HG03060 (cell line): ENCODE measurements at regions not wholly inside any gene's neighbourhood (a gene's known extent, or its start where the extent isn't known, plus 50 kb on each side); places are given as distances from the start of the nearest gene placed in this dataset.

Experiments
- ATAC-seq: cut with Tn5 transposase; IDR thresholded peaks from one replicate; pipeline ENCODE4 v1.9.1; 2021; ENCODE audit warnings: low read depth, moderate number of reproducible peaks; ENCODE audit not compliant: unreplicated experiment

- ATAC-seq = no peak
Observed at GRCh38 chr12:65755596-65755978, 68.7 kb upstream of the HMGA2 start.

DNA sequence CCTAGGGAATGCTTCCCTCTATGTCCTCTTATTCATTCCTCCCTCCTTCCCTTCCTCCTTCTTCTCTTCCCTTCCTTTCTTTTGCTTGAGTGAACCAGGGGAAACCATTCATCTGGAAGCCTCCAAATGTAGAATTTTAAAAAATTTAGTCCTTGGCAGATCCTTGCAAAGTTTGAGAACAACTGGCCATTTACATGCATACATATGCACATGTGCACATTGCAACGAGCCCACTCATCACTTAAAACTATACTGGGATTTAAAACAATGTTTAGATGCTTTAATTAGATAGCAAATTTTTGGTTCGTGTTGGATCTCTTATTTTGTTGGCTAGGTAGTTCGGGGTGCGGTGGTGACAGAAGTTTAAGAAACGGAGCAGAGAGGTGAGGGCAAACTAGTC is 68.0 kb upstream of the HMGA2 start:
- ATAC-seq = no peak

GRCh38 chr12:65756956-65757511 is 67.2 kb upstream of the HMGA2 start:
- ATAC-seq = peak; percentile 97

DNA sequence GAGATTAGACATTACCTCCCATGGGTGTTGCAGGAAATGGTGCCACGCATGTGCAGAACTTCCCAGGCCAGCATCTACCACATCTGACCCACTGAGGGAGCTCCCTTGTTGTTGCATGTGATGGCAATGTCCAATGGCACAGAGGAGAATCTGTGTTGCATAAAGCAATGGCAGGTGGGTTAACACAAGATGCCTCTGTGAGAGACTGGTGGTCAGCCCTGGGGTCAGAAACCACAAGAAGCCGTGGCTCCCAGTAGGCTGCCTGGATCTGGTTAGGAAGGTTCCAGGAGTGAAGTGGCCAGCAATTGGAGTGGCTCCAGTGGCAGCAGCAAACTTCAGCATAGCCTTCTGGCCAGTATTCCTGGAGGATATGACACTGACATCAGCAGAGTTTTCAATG is 65.9 kb upstream of the HMGA2 start:
- no peak for ATAC-seq

DNA sequence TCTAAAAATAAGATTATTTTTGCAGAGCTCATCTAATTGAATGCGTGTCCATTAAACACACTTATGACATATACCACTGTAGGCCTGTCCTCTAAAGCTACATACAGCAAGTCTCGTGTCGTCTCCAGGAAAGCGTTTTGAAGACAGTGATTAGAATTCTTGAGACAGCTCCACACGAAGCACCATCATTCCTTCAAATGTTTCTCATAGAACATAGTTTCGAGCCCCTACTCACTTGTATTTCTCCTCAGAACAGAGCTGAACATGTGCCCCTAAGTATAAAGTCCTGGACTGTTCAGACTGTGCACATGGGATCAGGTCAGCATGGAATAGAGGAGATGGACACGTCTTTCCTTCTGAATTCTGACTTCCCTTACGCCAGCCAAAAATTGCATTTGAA is 64.5 kb upstream of the HMGA2 start:
- no peak for ATAC-seq

DNA sequence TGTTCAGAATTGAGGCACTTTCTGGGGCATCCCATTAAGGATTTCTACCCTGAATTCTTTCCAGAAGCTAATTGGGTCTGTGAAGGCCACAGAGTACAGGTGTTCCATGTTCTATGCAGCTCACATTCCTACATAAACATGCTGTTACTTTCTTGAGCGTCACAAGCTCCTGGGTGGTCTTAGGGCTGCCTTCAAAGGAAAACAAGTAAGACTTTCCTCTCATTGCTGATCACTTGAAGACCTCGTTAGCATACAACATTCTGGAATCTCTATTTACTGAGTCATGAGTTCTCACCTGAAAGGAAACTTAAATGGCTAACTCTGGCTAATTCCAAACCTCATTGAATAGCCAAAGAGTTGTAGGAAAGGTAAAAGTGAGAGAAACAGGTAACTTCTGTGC is 63.0 kb upstream of the HMGA2 start:
- ATAC-seq = no peak

DNA sequence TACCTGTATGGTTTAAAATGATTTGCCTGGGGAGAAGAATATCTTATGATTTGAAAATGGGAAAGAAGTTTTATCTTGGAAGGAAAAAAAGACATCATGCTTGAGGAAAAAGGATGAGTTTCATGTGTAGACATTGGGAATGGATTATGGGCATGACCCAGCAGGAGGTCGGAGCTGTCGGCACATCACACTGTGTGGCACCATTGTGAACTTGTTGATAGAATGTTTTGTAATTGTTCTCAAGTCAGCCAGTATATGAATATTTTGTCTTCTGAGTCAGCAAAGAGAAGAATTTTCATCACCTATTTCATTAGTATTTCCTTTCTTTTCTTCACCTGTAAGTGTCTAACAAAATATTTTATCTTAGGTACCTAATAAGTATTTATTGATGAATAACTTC is 60.0 kb upstream of the HMGA2 start:
- ATAC-seq = no peak

DNA sequence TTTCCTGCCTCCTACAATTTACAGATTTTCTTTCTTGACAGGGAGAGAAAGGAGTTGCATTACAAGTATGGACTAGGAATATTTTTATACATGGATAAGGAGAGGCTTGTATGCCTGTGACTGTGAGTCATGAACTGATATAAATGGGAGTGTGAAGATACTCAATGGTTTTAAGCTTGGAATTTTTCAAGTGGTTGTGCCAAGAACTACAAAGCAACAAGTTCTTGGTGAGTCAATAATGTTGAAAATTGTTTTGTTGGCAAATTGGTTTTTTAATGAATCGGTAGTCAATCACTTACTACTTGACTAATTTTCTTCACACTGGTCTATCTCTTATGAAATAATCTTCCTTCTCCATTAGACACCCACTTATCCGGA is 58.9 kb upstream of the HMGA2 start:
- no peak for ATAC-seq

- ATAC-seq = no peak
Observed at GRCh38 chr12:65769880-65770279, 54.4 kb upstream of the HMGA2 start.
